Esophagus squamous epithelium (tissue), 5 donors: ENCODE measurements at regions not wholly inside any gene's neighbourhood (a gene's known extent, or its start where the extent isn't known, plus 50 kb on each side); places are given as distances from the start of the nearest gene placed in this dataset.

Source experiments
- DNase-seq: peaks from one replicate; lab custom pipeline; 2025; lab: John Stamatoyannopoulos, UW
- H3K27ac ChIP-seq, 4 donors: fragments of 200-600 bp; sonication (generic); one replicate each; pipeline ENCODE4 v1.5.1; 2016 to 2019; ENCODE audit warnings: mild to moderate bottlenecking in 1 of 4
- H3K27me3 ChIP-seq, 4 donors: fragments of 200-600 bp; sonication (generic); 1 replicate in 3 of 4; 2 replicates in 1 of 4; pipeline versions ENCODE4 v1.5.1 to v1.6.0; 2017 to 2021; ENCODE audit warnings: antibody characterized with exemption in 1 of 4
- H3K36me3 ChIP-seq, 3 donors: fragments of 200-600 bp; sonication (generic); one replicate each; pipeline ENCODE4 v1.5.1; 2016 to 2019
- H3K4me1 ChIP-seq, 3 donors: fragments of 200-600 bp; sonication (generic); one replicate each; pipeline ENCODE4 v1.5.1; 2017 to 2019
- H3K4me3 ChIP-seq, 4 donors: fragments of 200-600 bp; sonication (generic); 1 replicate in 3 of 4; 2 replicates in 1 of 4; pipeline ENCODE4 v1.5.1; 2016 to 2019; ENCODE audit warnings: mild to moderate bottlenecking in 2 of 4, moderate library complexity in 1 of 4
- H3K9me3 ChIP-seq, 3 donors: fragments of 200-600 bp; sonication (generic); one replicate each; pipeline ENCODE4 v1.5.1; 2016 to 2019
- CTCF ChIP-seq, 6 experiments: fragments of 450-650 bp in 4 of 6; fragments of 200-600 bp in 2 of 6; sonication (generic) in 2 of 6; IDR thresholded peaks; one replicate each; pipeline ENCODE4 v1.5.1; 2016 to 2019; ENCODE audit warnings: antibody characterized with exemption in 6 of 6, mild to moderate bottlenecking in 4 of 6, moderate library complexity in 4 of 6
- POLR2A ChIP-seq, 4 donors: fragments of 450-650 bp; IDR thresholded peaks; one replicate each; pipeline ENCODE4 v1.6.1; 2017; ENCODE audit warnings: antibody characterized with exemption in 4 of 4, mild to moderate bottlenecking in 4 of 4, moderate library complexity in 3 of 4
- WGBS, 2 donors: methylation state at CpG; one replicate each; pipeline ENCODE4 v1.1.5; 2018; 5-methylcytosine and 5-hydroxymethylcytosine counted together
- intact Hi-C: fragments of 100-400 bp; cut with DNase I; formaldehyde crosslinking; loops from one replicate; pipeline ENCODE4 v1.15.0; 2022
- donor health status: DM: yes; HTN: yes; CAD: no.

GRCh38 chr3:13152826-13153710 is 79.8 kb upstream of the IQSEC1 start:
- peaks cover 0 to 17% (median 13%) of the 10 kb centered on the region in 3 donors for H3K9me3 ChIP-seq
- H3K36me3 ChIP-seq, result no peaks in the 10 kb centered on the region
- TF ChIP-seq CTCF (IDR thresholded peaks at IDR 0.05) (no peak), POLR2A (IDR thresholded peaks at IDR 0.05) (no peak)
- WGBS, 2 donors, result 54 to 55% methylated on average over 7 to 8 of the region's 11 CpGs
- peaks cover 0 to 12% (median 0%) of the 10 kb centered on the region in 4 donors for H3K27me3 ChIP-seq
- H3K4me1 ChIP-seq, result no peaks in the 10 kb centered on the region
- no peak for DNase-seq
- no peak overlapping the region for H3K27ac ChIP-seq
- H3K4me3 ChIP-seq, result no peak overlapping the region
- intact Hi-C loops, result no loop called here

GRCh38 chr3:13150624-13151023 is 77.4 kb upstream of the IQSEC1 start:
- WGBS, 2 donors, result 72 to 79% methylated on average over 2 to 5 of the region's 5 CpGs
- no peak for DNase-seq
- no peak overlapping the region for H3K4me3 ChIP-seq

GRCh38 chr3:13149330-13150108 is 76.3 kb upstream of the IQSEC1 start:
- no peaks in the 10 kb centered on the region for H3K4me1 ChIP-seq
- H3K27ac ChIP-seq, result no peak overlapping the region
- no peaks in the 10 kb centered on the region for H3K36me3 ChIP-seq
- peaks cover 0 to 12% (median 0%) of the 10 kb centered on the region in 4 donors for H3K27me3 ChIP-seq
- 37 to 60% methylated on average over 11 to 13 of the region's 19 CpGs for WGBS, 2 donors
- intact Hi-C loops, result no loop called here
- H3K9me3 ChIP-seq, result no peaks in the 10 kb centered on the region
- no peak for DNase-seq
- H3K4me3 ChIP-seq, result no peak overlapping the region
- TF ChIP-seq CTCF (IDR thresholded peaks at IDR 0.05) (no peak), POLR2A (IDR thresholded peaks at IDR 0.05) (no peak)

More at GRCh38 chr3:13150624-13151023, 77.4 kb upstream of the IQSEC1 start:
- Histone ChIP-seq H3K27me3 (peaks cover 0 to 12% (median 0%) of the 10 kb centered on the region in 4 donors), H3K9me3 (peaks cover 0 to 5% (median 4%) of the 10 kb centered on the region in 3 donors), H3K27ac (no peak overlapping the region), H3K4me1 (no peaks in the 10 kb centered on the region), H3K36me3 (no peaks in the 10 kb centered on the region)
- intact Hi-C loops, result no loop called here
- TF ChIP-seq POLR2A (IDR thresholded peaks at IDR 0.05) (no peak), CTCF (IDR thresholded peaks at IDR 0.05) (no peak)

GRCh38 chr3:13148561-13149329 is 75.5 kb upstream of the IQSEC1 start:
- no CpG with 5 or more reads among the region's 13 CpGs for WGBS, 2 donors

More at GRCh38 chr3:13148561-13149329, 75.5 kb upstream of the IQSEC1 start:
- Histone ChIP-seq H3K4me3 (no peak overlapping the region), H3K36me3 (no peaks in the 10 kb centered on the region), H3K4me1 (no peaks in the 10 kb centered on the region), H3K27me3 (peaks cover 0 to 12% (median 0%) of the 10 kb centered on the region in 4 donors), H3K27ac (no peak overlapping the region), H3K9me3 (no peaks in the 10 kb centered on the region)
- TF ChIP-seq CTCF (IDR thresholded peaks at IDR 0.05) (no peak), POLR2A (IDR thresholded peaks at IDR 0.05) (no peak)
- intact Hi-C loops, result no loop called here
- DNase-seq, result no peak
